Fibroblast of lung (primary cell): ENCODE measurements at regions not wholly inside any gene's neighbourhood (a gene's known extent, or its start where the extent isn't known, plus 50 kb on each side); places are given as distances from the start of the nearest gene placed in this dataset.

ENCODE experiments used
- DNase-seq, 2 donors: peaks; one replicate each; pipeline versions ENCODE4 v3.0.0 to v3.0.0-alpha.2; 2010; ENCODE audit warnings: low read depth in 2 of 2
- H2AFZ ChIP-seq: 2 replicates; pipeline ENCODE4 v1.5.1; 2012; ENCODE audit warnings: low read length, control low read depth, inconsistent platforms
- H3K27ac ChIP-seq: 2 replicates; pipeline ENCODE4 v1.5.1; 2011; ENCODE audit warnings: low read length, control low read depth; ENCODE audit not compliant: insufficient read depth
- H3K27me3 ChIP-seq: 2 replicates; pipeline ENCODE4 v1.5.1; 2011; ENCODE audit warnings: mild to moderate bottlenecking, low read length; ENCODE audit not compliant: control insufficient read depth, insufficient read depth
- H3K36me3 ChIP-seq: 2 replicates; pipeline ENCODE4 v1.5.1; 2011; ENCODE audit warnings: low read length; ENCODE audit not compliant: control insufficient read depth, insufficient read depth
- H3K4me1 ChIP-seq: 2 replicates; pipeline ENCODE4 v1.5.1; 2011; ENCODE audit warnings: low read length; ENCODE audit not compliant: control insufficient read depth, insufficient read depth; ENCODE audit errors: extremely low read depth
- H3K4me2 ChIP-seq: 2 replicates; pipeline ENCODE4 v1.5.1; 2011; ENCODE audit warnings: low read length, control low read depth; ENCODE audit not compliant: insufficient read depth; ENCODE audit errors: extremely low read depth
- H3K4me3 ChIP-seq, 4 experiments: fragments of 200-600 bp in 1 of 4; sonication (generic) in 1 of 4; replicated peaks in 1 of 4; 2 replicates each; pipeline ENCODE4 v1.5.1; 2011 to 2016; ENCODE audit warnings: low read length in 4 of 4, low read depth in 3 of 4, mild to moderate bottlenecking in 3 of 4, control low read depth in 2 of 4, inconsistent platforms in 1 of 4, mixed read lengths in 1 of 4; ENCODE audit not compliant: insufficient read depth in 1 of 4; ENCODE audit errors: control extremely low read depth in 1 of 4
- H3K79me2 ChIP-seq: 2 replicates; pipeline ENCODE4 v1.5.1; 2012; ENCODE audit warnings: mild to moderate bottlenecking, low read length, inconsistent platforms; ENCODE audit not compliant: control insufficient read depth, insufficient read depth
- H3K9ac ChIP-seq: 2 replicates; pipeline ENCODE4 v1.5.1; 2011; ENCODE audit warnings: mild to moderate bottlenecking, low read length, control low read depth; ENCODE audit not compliant: insufficient read depth
- H3K9me3 ChIP-seq: 2 replicates; pipeline ENCODE4 v1.5.1; 2012; ENCODE audit warnings: low read depth, low read length; ENCODE audit not compliant: control insufficient read depth, insufficient read depth
- H4K20me1 ChIP-seq: 2 replicates; pipeline ENCODE4 v1.5.1; 2011; ENCODE audit warnings: low read length; ENCODE audit not compliant: control insufficient read depth, insufficient read depth; ENCODE audit errors: extremely low read depth
- CTCF ChIP-seq, 2 donors: IDR thresholded peaks in 1 of 2; conservative IDR thresholded peaks in 1 of 2; 1 replicate in 1 of 2; 2 replicates in 1 of 2; pipeline ENCODE4 v1.5.1; 2011 to 2012; ENCODE audit warnings: low read length in 2 of 2, control low read depth in 1 of 2, inconsistent platforms in 1 of 2, low read depth in 1 of 2, mild to moderate bottlenecking in 1 of 2
- EZH2 ChIP-seq: IDR thresholded peaks from 2 replicates; pipeline ENCODE4 v1.5.1; 2012; ENCODE audit warnings: low read length, control low read depth, mild to moderate bottlenecking; ENCODE audit errors: missing control alignments

- no peak for DNase-seq
- Histone ChIP-seq H3K4me3 (no peak overlapping the region), H3K4me2 (no peak overlapping the region), H3K36me3 (no peaks in the 10 kb centered on the region), H3K27ac (no peak overlapping the region), H3K79me2 (no peaks in the 10 kb centered on the region), H3K4me1 (no peaks in the 10 kb centered on the region), H3K9me3 (no peaks in the 10 kb centered on the region), H3K9ac (no peak overlapping the region), H4K20me1 (no peaks in the 10 kb centered on the region), H2AFZ (no peak overlapping the region), H3K27me3 (no peaks in the 10 kb centered on the region)
- TF ChIP-seq EZH2 = no peak
- TF ChIP-seq CTCF (conservative IDR thresholded peaks at IDR 0.05 in 1 of 2, IDR thresholded peaks at IDR 0.05 in 1 of 2; ENCODE audit: low read depth in 1 of 2, low read length in 2 of 2) = no peak
Observed at GRCh38 chr2:122532481-122532880, 777.0 kb downstream of the TSN start.

- no peaks in the 10 kb centered on the region for H4K20me1 ChIP-seq
- no peak for DNase-seq
- H3K9ac ChIP-seq = no peak overlapping the region
- H2AFZ ChIP-seq = no peak overlapping the region
- H3K4me3 ChIP-seq = no peak overlapping the region
- TF ChIP-seq EZH2 (no peak), CTCF (conservative IDR thresholded peaks at IDR 0.05 in 1 of 2, IDR thresholded peaks at IDR 0.05 in 1 of 2; ENCODE audit: low read depth in 1 of 2, low read length in 2 of 2) (no peak)
- H3K4me2 ChIP-seq = no peak overlapping the region
- H3K79me2 ChIP-seq = no peaks in the 10 kb centered on the region
- no peaks in the 10 kb centered on the region for H3K36me3 ChIP-seq
- H3K27me3 ChIP-seq = no peaks in the 10 kb centered on the region
- H3K4me1 ChIP-seq = no peaks in the 10 kb centered on the region
- no peaks in the 10 kb centered on the region for H3K9me3 ChIP-seq
- no peak overlapping the region for H3K27ac ChIP-seq
Observed at GRCh38 chr2:122535960-122536505, 780.6 kb downstream of the TSN start.

GRCh38 chr2:122539311-122539710 is 783.9 kb downstream of the TSN start:
- Histone ChIP-seq H3K79me2 (no peaks in the 10 kb centered on the region), H3K36me3 (no peaks in the 10 kb centered on the region), H3K9ac (no peak overlapping the region), H3K4me2 (no peak overlapping the region), H3K4me3 (no peak overlapping the region), H3K9me3 (no peaks in the 10 kb centered on the region), H2AFZ (no peak overlapping the region), H3K4me1 (no peaks in the 10 kb centered on the region), H4K20me1 (no peaks in the 10 kb centered on the region), H3K27ac (no peak overlapping the region), H3K27me3 (no peaks in the 10 kb centered on the region)
- no peak for DNase-seq
- TF ChIP-seq EZH2 (no peak), CTCF (conservative IDR thresholded peaks at IDR 0.05 in 1 of 2, IDR thresholded peaks at IDR 0.05 in 1 of 2; ENCODE audit: low read depth in 1 of 2, low read length in 2 of 2) (no peak)
